WTC11 (cell line): ENCODE measurements at regions not wholly inside any gene's neighbourhood (a gene's known extent, or its start where the extent isn't known, plus 50 kb on each side); places are given as distances from the start of the nearest gene placed in this dataset.

Source experiments
- ATAC-seq: fragments of 200-7000 bp; cut with Tn5 transposase; 2 replicates; pipeline ENCODE4 v1.10.0; 2021; ENCODE audit warnings: mild to moderate bottlenecking, moderate library complexity
- CTCF ChIA-PET: fragments of 300-600 bp; sonication (Branson Sonifier 250); formaldehyde crosslinking; loops from one replicate; lab custom pipeline; 2021; ENCODE audit warnings: antibody characterized with exemption; lab: Charles Lee
- POLR2A ChIA-PET: fragments of 350-600 bp; sonication (Branson Sonifier 250); formaldehyde crosslinking; loops from one replicate; lab custom pipeline; 2021; ENCODE audit warnings: antibody characterized with exemption; lab: Charles Lee
- DNase-seq: peaks from one replicate; pipeline ENCODE4 v3.0.0; 2021; ENCODE audit warnings: low spot score
- H3K27ac Mint-ChIP-seq: 2 replicates; pipeline ENCODE4 v1.8.0; 2021; ENCODE audit warnings: mixed read lengths
- H3K27me3 Mint-ChIP-seq: 2 replicates; pipeline ENCODE4 v1.8.0; 2021; ENCODE audit warnings: low read depth, mild to moderate bottlenecking, moderate library complexity, mixed read lengths
- H3K36me3 Mint-ChIP-seq: 2 replicates; pipeline ENCODE4 v1.8.0; 2021; ENCODE audit warnings: mixed read lengths
- H3K4me1 Mint-ChIP-seq: 2 replicates; pipeline ENCODE4 v1.8.0; 2022; ENCODE audit warnings: mixed read lengths
- H3K4me3 Mint-ChIP-seq: 2 replicates; pipeline ENCODE4 v1.8.0; 2021; ENCODE audit warnings: mild to moderate bottlenecking, moderate library complexity, mixed read lengths
- H3K9me3 Mint-ChIP-seq: 2 replicates; pipeline ENCODE4 v1.8.0; 2021; ENCODE audit warnings: mixed read lengths
- ATF1 ChIP-seq: sonication (generic); formaldehyde crosslinking; IDR thresholded peaks from 2 replicates; pipeline ENCODE4 v1.8.1; 2023; ENCODE audit warnings: mild to moderate bottlenecking, moderate library complexity, missing genetic modification reagents
- ELF4 ChIP-seq: sonication (generic); formaldehyde crosslinking; IDR thresholded peaks from 2 replicates; pipeline ENCODE4 v1.8.1; 2022; ENCODE audit warnings: low read depth, mild to moderate bottlenecking, moderate library complexity, missing genetic modification reagents
- GRHL2 ChIP-seq: fragments of 250-450 bp; sonication (Bioruptor Pico); IDR thresholded peaks from 2 replicates; pipeline ENCODE4 v1.8.0; 2022; ENCODE audit warnings: mild to moderate bottlenecking, moderate library complexity; ENCODE audit not compliant: insufficient replicate concordance, severe bottlenecking
- GTF2I ChIP-seq: fragments of 250-450 bp; sonication (Bioruptor Pico); conservative IDR thresholded peaks from 2 replicates; pipeline ENCODE4 v1.4.0; 2021; ENCODE audit warnings: mild to moderate bottlenecking
- HMGA2 ChIP-seq: fragments of 250-450 bp; sonication (Bioruptor Pico); IDR thresholded peaks from 2 replicates; pipeline ENCODE4 v1.4.0; 2021; ENCODE audit warnings: mild to moderate bottlenecking, moderate library complexity
- JAZF1 ChIP-seq: fragments of 250-450 bp; sonication (Bioruptor Pico); IDR thresholded peaks from 2 replicates; pipeline ENCODE4 v1.9.0; 2021; ENCODE audit warnings: moderate library complexity, mild to moderate bottlenecking, inconsistent platforms
- MYBL2 ChIP-seq: sonication (generic); formaldehyde crosslinking; IDR thresholded peaks from 2 replicates; pipeline ENCODE4 v1.8.1; 2023; ENCODE audit warnings: mild to moderate bottlenecking, moderate library complexity, missing genetic modification reagents
- NFYB ChIP-seq: sonication (generic); formaldehyde crosslinking; conservative IDR thresholded peaks from 2 replicates; pipeline ENCODE4 v1.8.0; 2022; ENCODE audit warnings: low read depth, missing genetic modification reagents
- PRRX2 ChIP-seq: fragments of 250-450 bp; sonication (Bioruptor Pico); IDR thresholded peaks from 2 replicates; pipeline ENCODE4 v1.8.0; 2021; ENCODE audit warnings: mild to moderate bottlenecking
- RORB ChIP-seq: fragments of 250-450 bp; sonication (Bioruptor Pico); IDR thresholded peaks from 2 replicates; pipeline ENCODE4 v1.9.0; 2021; ENCODE audit warnings: mild to moderate bottlenecking
- SOX15 ChIP-seq: fragments of 250-450 bp; sonication (Bioruptor Pico); IDR thresholded peaks from 2 replicates; pipeline ENCODE4 v1.9.0; 2021; ENCODE audit warnings: mild to moderate bottlenecking
- SP1 ChIP-seq: sonication (generic); formaldehyde crosslinking; conservative IDR thresholded peaks from 2 replicates; pipeline ENCODE4 v1.8.1; 2022; ENCODE audit warnings: missing genetic modification reagents
- TCF7 ChIP-seq: sonication (generic); formaldehyde crosslinking; IDR thresholded peaks from 2 replicates; pipeline ENCODE4 v1.8.0; 2022; ENCODE audit warnings: mild to moderate bottlenecking, low read depth, missing genetic modification reagents, moderate library complexity
- TEAD1 ChIP-seq: sonication (generic); formaldehyde crosslinking; IDR thresholded peaks from 2 replicates; pipeline ENCODE4 v1.8.0; 2022; ENCODE audit warnings: mild to moderate bottlenecking, missing genetic modification reagents
- ZNF121 ChIP-seq: sonication (generic); formaldehyde crosslinking; IDR thresholded peaks from 2 replicates; pipeline ENCODE4 v1.8.0; 2023; ENCODE audit warnings: missing genetic modification reagents
- ZNF219 ChIP-seq: sonication (generic); formaldehyde crosslinking; IDR thresholded peaks from 2 replicates; pipeline ENCODE4 v1.8.0; 2023; ENCODE audit warnings: missing genetic modification reagents, mild to moderate bottlenecking, borderline replicate concordance
- ZNF263 ChIP-seq: sonication (generic); formaldehyde crosslinking; IDR thresholded peaks from 2 replicates; pipeline ENCODE4 v1.8.1; 2022; ENCODE audit warnings: low read depth, mild to moderate bottlenecking, moderate library complexity, missing genetic modification reagents
- TF ChIP-seq, protein P1 (sequence below): fragments of 250-450 bp; sonication (Bioruptor Pico); IDR thresholded peaks from 2 replicates; pipeline ENCODE4 v1.9.0; 2021; ENCODE audit warnings: moderate library complexity, mild to moderate bottlenecking, inconsistent platforms, borderline replicate concordance
- TF ChIP-seq, protein P2 (sequence below): fragments of 250-450 bp; sonication (Bioruptor Pico); IDR thresholded peaks from 2 replicates; pipeline ENCODE4 v1.9.0; 2021; ENCODE audit warnings: mild to moderate bottlenecking
- TF ChIP-seq, protein P3 (sequence below): sonication (generic); formaldehyde crosslinking; conservative IDR thresholded peaks from 2 replicates; pipeline ENCODE4 v1.8.1; 2022; ENCODE audit warnings: mild to moderate bottlenecking, missing genetic modification reagents
- TF ChIP-seq, protein P4 (sequence below): sonication (generic); formaldehyde crosslinking; IDR thresholded peaks from 2 replicates; pipeline ENCODE4 v1.8.1; 2022; ENCODE audit warnings: low read depth, missing genetic modification reagents, borderline replicate concordance
- TF ChIP-seq, protein P5 (sequence below): sonication (generic); formaldehyde crosslinking; IDR thresholded peaks from 2 replicates; pipeline ENCODE4 v1.8.1; 2022; ENCODE audit warnings: mild to moderate bottlenecking, missing genetic modification reagents, moderate library complexity, borderline replicate concordance
- TF ChIP-seq, protein P6 (sequence below): sonication (generic); formaldehyde crosslinking; IDR thresholded peaks from 2 replicates; pipeline ENCODE4 v1.8.0; 2022; ENCODE audit warnings: mild to moderate bottlenecking, missing genetic modification reagents
- TF ChIP-seq, protein P7 (sequence below): sonication (generic); formaldehyde crosslinking; IDR thresholded peaks from 2 replicates; pipeline ENCODE4 v1.8.0; 2022; ENCODE audit warnings: mild to moderate bottlenecking, missing genetic modification reagents

DNA sequence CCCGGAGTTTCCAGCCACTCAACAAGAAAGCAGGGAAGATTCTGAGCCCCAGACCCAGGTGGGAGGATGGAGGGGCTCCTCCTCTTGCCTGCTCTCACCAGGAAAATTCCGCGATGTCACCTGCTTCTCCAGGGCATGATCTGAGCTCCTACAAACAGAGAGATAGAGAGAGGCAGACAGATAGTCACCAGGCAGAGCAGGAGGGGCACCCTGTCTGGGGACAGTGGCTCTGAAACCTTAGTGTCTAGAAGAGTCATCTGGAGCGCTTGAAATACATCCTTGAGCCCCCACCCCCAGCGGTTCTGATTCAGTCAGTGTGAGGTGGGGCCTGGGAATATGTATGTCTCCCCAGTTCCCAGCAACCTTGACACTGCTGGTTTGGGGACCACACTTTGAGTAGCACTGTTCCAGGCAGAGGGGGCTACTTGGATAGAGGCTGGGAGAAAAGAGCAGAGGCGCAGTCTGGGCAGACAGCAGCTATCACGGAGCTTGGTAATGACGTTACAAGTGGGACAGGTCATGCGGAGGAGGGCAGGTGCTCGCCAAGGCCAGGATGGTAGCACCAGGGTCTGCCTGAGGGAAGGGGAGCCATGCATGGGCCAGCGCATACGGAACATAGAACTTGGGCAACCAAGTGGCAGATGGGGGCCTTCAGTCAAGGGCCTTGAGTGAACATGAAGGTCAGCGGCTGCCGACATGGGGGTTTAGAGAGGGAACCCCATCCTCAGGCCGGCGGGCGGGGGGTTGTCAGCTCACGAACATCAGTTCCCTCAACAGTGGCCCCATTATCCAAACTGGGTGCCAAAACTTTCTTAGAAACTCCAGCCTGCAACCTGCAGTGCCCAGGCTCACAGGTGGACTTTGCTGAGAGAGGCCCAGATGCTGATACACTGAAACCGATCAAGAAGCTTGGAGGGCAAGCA, 60.9 kb upstream of the MYEOV start:
- DNase-seq (no peak), ATAC-seq (no peak)
- Mint-ChIP-seq H3K4me3 (no peak overlapping the region), H3K36me3 (no peaks in the 10 kb centered on the region), H3K27ac (no peak overlapping the region), H3K27me3 (no peaks in the 10 kb centered on the region), H3K9me3 (peaks cover 1% of the 10 kb centered on the region; the same call in 1 of the 2 replicates), H3K4me1 (no peaks in the 10 kb centered on the region)
- TF ChIP-seq, protein P1, sequence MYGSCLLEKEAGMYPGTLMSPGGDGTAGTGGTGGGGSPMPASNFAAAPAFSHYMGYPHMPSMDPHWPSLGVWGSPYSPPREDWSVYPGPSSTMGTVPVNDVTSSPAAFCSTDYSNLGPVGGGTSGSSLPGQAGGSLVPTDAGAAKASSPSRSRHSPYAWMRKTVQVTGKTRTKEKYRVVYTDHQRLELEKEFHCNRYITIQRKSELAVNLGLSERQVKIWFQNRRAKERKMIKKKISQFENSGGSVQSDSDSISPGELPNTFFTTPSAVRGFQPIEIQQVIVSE (CRISPR knock-in tag), result no peak
- TF ChIP-seq SP1 (CRISPR knock-in tag) (no peak), ZNF219 (CRISPR knock-in tag) (no peak), PRRX2 (no peak), HMGA2 (CRISPR knock-in tag) (no peak), TEAD1 (CRISPR knock-in tag) (no peak), SOX15 (CRISPR knock-in tag) (no peak), ATF1 (CRISPR knock-in tag) (no peak), GTF2I (CRISPR knock-in tag) (no peak), JAZF1 (CRISPR knock-in tag) (no peak), ELF4 (CRISPR knock-in tag) (no peak), MYBL2 (CRISPR knock-in tag) (no peak)
- TF ChIP-seq, protein P2, sequence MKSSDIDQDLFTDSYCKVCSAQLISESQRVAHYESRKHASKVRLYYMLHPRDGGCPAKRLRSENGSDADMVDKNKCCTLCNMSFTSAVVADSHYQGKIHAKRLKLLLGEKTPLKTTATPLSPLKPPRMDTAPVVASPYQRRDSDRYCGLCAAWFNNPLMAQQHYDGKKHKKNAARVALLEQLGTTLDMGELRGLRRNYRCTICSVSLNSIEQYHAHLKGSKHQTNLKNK, result no peak
- TF ChIP-seq, protein P3, sequence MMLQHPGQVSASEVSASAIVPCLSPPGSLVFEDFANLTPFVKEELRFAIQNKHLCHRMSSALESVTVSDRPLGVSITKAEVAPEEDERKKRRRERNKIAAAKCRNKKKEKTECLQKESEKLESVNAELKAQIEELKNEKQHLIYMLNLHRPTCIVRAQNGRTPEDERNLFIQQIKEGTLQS (CRISPR knock-in tag), result no peak
- TF ChIP-seq, protein P4, sequence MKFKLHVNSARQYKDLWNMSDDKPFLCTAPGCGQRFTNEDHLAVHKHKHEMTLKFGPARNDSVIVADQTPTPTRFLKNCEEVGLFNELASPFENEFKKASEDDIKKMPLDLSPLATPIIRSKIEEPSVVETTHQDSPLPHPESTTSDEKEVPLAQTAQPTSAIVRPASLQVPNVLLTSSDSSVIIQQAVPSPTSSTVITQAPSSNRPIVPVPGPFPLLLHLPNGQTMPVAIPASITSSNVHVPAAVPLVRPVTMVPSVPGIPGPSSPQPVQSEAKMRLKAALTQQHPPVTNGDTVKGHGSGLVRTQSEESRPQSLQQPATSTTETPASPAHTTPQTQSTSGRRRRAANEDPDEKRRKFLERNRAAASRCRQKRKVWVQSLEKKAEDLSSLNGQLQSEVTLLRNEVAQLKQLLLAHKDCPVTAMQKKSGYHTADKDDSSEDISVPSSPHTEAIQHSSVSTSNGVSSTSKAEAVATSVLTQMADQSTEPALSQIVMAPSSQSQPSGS, result no peak
- TF ChIP-seq, protein P5, sequence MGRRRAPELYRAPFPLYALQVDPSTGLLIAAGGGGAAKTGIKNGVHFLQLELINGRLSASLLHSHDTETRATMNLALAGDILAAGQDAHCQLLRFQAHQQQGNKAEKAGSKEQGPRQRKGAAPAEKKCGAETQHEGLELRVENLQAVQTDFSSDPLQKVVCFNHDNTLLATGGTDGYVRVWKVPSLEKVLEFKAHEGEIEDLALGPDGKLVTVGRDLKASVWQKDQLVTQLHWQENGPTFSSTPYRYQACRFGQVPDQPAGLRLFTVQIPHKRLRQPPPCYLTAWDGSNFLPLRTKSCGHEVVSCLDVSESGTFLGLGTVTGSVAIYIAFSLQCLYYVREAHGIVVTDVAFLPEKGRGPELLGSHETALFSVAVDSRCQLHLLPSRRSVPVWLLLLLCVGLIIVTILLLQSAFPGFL (CRISPR knock-in tag), result no peak
- TF ChIP-seq, protein P6, sequence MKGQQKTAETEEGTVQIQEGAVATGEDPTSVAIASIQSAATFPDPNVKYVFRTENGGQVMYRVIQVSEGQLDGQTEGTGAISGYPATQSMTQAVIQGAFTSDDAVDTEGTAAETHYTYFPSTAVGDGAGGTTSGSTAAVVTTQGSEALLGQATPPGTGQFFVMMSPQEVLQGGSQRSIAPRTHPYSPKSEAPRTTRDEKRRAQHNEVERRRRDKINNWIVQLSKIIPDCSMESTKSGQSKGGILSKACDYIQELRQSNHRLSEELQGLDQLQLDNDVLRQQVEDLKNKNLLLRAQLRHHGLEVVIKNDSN (CRISPR knock-in tag), result no peak
- TF ChIP-seq, protein P7, sequence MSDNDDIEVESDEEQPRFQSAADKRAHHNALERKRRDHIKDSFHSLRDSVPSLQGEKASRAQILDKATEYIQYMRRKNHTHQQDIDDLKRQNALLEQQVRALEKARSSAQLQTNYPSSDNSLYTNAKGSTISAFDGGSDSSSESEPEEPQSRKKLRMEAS, result no peak
- CTCF ChIA-PET, result no interaction called here
- POLR2A ChIA-PET, result no interaction called here

DNA sequence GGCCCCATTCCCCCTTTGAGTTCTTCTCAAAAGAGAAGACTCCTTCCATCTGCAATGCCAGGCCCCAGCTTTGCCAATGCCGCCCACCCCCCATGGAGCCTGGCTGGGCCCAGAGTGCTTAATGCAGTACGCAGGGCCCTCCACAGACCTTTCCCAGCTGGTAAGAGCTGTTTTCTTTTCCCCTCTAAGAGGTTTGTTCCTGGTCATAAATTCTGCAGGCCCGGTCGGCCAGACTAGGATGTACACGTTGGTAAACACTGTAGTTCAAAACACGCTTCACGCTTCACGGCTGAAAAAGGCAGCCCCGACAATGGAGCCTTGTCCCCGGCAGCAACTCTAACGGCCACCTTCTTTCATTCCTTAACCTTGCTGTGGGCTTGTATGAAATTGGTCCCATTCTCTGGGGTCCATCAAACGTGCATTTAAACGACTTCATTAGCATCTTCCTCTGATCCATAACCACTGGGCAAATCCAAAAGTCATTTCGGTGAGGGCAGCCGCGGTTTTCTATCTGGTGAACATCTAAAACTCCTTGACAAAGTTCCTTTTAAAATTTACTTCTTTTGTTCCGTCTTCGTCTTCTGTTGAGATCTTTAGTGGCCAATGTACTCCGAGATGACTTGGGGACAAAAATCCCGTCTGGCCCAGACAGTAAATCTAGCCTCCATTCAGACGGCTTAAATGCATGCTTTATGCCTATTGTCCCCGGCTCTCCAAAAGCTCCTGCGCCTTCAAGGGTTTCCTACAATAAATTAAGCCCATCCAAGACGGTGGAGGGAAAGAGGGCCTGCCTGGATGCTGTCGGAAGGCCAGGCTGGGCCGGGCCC, 60.0 kb upstream of the MYEOV start:
- Mint-ChIP-seq H3K36me3 (no peaks in the 10 kb centered on the region), H3K27ac (no peak overlapping the region), H3K4me3 (no peak overlapping the region), H3K9me3 (no peaks in the 10 kb centered on the region), H3K27me3 (no peaks in the 10 kb centered on the region), H3K4me1 (no peaks in the 10 kb centered on the region)
- DNase-seq, result no peak
- ATAC-seq, result no peak
- ChIA-PET POLR2A (no interaction called here), CTCF (no interaction called here)
- TF ChIP-seq, protein P6 (CRISPR knock-in tag), result no peak
- no peak for TF ChIP-seq RORB (CRISPR knock-in tag)
- TF ChIP-seq ZNF263 (CRISPR knock-in tag), result no peak
- TF ChIP-seq, protein P5 (CRISPR knock-in tag), result no peak
- TF ChIP-seq NFYB (CRISPR knock-in tag), result no peak
- TF ChIP-seq TCF7 (CRISPR knock-in tag), result no peak
- no peak for TF ChIP-seq ATF1 (CRISPR knock-in tag)
- TF ChIP-seq, protein P2, result no peak
- no peak for TF ChIP-seq GRHL2 (CRISPR knock-in tag)
- TF ChIP-seq MYBL2 (CRISPR knock-in tag), result no peak
- TF ChIP-seq ZNF121, result no peak
